ENCODE measurements at regions not wholly inside any gene's neighbourhood (a gene's known extent, or its start where the extent isn't known, plus 50 kb on each side); places are given as distances from the start of the nearest gene placed in this dataset.
"Not testable (repeated sequence)": the region's sequence is repeated elsewhere in the genome, so short reads cannot be mapped to it uniquely, and the experiment has no call there.

GRCh38 chr5:121665542-121665941 lies 186.1 kb upstream of the FTMT start:
- TF ChIP-seq CTCF (IDR thresholded peaks at IDR 0.05); MAX (IDR thresholded peaks at IDR 0.05); ESRRA (IDR thresholded peaks at IDR 0.05; ENCODE audit: borderline replicate concordance, low read length); POLR2A (IDR thresholded peaks at IDR 0.05; ENCODE audit: low read length); RAD21 (conservative IDR thresholded peaks at IDR 0.05 in 1 of 2, IDR thresholded peaks at IDR 0.05 in 1 of 2); CEBPB (IDR thresholded peaks at IDR 0.05); REST (IDR thresholded peaks at IDR 0.05): not testable (repeated sequence)
